Endothelial cell of umbilical vein (primary cell): ENCODE measurements at regions not wholly inside any gene's neighbourhood (a gene's known extent, or its start where the extent isn't known, plus 50 kb on each side); places are given as distances from the start of the nearest gene placed in this dataset.

ENCODE experiments used
- EZH2 ChIP-seq: IDR thresholded peaks from 2 replicates; pipeline ENCODE4 v1.6.1; 2012; ENCODE audit warnings: borderline replicate concordance, low read depth, mild to moderate bottlenecking, moderate library complexity, low read length, inconsistent platforms; ENCODE audit not compliant: severe bottlenecking
- POLR2A ChIP-seq: IDR thresholded peaks from 2 replicates; pipeline ENCODE4 v1.6.1; 2012; ENCODE audit warnings: low read depth, mild to moderate bottlenecking, control low read depth, low read length

- no peak for TF ChIP-seq EZH2
- no peak for TF ChIP-seq POLR2A
Measured at GRCh38 chr6:2450546-2450945, 205.1 kb upstream of the GMDS start.
